ENCODE measurements at regions not wholly inside any gene's neighbourhood (a gene's known extent, or its start where the extent isn't known, plus 50 kb on each side); places are given as distances from the start of the nearest gene placed in this dataset.

DNA sequence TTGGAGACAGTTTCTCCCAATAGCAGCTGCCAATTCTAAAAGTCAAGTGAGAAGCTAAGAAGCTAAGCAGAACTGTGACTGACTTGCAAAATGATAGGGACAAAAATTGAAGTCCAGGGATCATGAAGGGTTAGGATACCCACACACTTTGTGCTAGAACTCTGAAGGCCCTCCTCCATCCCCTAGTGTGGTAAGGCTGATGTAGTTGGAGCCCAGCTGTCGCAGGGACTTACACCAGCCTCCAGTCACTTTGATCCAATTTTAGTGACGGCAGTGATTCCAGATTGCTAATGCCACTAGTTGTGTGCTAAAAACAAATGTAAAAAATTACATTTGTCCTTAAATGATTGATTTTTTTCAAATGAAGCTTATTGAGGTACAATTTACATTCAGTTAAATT, 742.7 kb upstream of the ZNF608 start:
- no peak for TF ChIP-seq POLR2A (IDR thresholded peaks at IDR 0.05; ENCODE audit: low read depth, low read length)
- FAIRE-seq, result no peak
- no peak for DNase-seq (ENCODE audit: insufficient read length)

DNA sequence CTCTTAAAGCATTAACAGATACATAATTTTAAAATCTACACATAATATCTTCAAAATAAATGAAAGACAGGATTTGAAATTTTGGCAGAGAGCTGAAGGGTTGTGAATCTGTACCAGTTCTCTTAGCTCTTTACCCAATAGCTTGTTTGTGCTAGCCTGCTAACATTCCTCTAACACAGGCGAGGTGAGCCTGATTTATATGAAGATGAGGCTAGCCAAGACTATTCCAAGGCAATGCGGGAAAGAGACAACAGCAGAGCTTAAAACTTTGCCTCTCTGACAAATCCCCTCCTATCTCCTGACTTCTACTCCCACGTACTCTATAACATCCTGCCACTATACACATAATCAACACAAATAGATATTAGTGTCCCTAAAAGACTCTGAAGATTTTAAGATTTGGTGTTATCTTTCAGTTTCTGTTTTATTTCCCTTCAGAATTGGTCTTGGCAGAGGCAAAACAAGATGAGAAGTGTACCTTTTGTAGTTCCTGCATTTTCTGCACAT, 745.6 kb upstream of the ZNF608 start:
- DNase-seq (ENCODE audit: insufficient read length), result no peak
- no peak for FAIRE-seq
- TF ChIP-seq TAF1 (IDR thresholded peaks at IDR 0.05; ENCODE audit: borderline replicate concordance, low read depth, low read length) (no peak), POLR2AphosphoS5 (IDR thresholded peaks at IDR 0.05; ENCODE audit: low read depth, low read length) (no peak), POLR2A (IDR thresholded peaks at IDR 0.05; ENCODE audit: low read depth, low read length) (no peak)

DNA sequence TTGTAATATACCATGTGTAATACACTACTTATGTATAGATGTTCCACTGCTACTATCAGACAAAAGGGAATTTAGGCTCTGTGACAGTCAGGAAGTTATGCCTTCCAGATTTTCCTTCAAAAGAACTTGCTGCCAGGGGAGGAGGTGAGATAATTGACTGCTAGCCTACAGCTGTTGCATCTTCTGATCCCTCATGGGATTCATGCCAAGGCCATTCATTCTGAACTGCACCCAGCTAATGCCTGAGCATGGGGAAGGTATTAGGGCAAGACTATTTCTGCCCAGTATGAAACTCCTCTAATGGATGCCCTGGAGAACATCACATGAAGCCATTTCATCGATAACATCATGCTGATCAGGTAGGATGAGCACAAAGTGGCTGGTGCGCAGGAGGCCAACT, 746.5 kb upstream of the ZNF608 start:
- no peak for DNase-seq (ENCODE audit: insufficient read length)
- FAIRE-seq, result no peak
- TF ChIP-seq POLR2A (IDR thresholded peaks at IDR 0.05; ENCODE audit: low read depth, low read length) (no peak), POLR2AphosphoS5 (IDR thresholded peaks at IDR 0.05; ENCODE audit: low read depth, low read length) (no peak), TAF1 (IDR thresholded peaks at IDR 0.05; ENCODE audit: borderline replicate concordance, low read depth, low read length) (no peak)

DNA sequence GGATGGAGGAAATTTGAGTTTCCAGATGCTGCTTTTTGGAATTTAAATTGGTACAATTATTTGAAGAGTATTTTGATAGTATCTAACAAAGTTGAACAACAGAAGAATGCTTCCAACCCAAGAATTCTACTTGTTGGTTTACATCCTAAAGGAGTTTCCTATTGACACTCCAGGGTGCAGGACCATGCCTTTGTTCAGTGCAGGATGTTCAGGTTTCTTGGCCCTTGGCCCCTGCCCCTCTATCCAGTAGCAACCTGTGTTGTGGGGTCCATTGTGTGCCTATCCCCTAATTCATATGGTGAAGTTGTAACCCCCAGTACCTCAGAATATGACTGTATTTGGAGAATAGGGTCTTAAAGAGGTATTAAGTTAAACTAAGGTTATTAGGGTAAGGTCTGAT, 750.0 kb upstream of the ZNF608 start:
- no peak for DNase-seq (ENCODE audit: insufficient read length)
- no peak for FAIRE-seq
- TF ChIP-seq POLR2AphosphoS5 (IDR thresholded peaks at IDR 0.05; ENCODE audit: low read depth, low read length) (no peak), TAF1 (IDR thresholded peaks at IDR 0.05; ENCODE audit: borderline replicate concordance, low read depth, low read length) (no peak), POLR2A (IDR thresholded peaks at IDR 0.05; ENCODE audit: low read depth, low read length) (no peak)

DNA sequence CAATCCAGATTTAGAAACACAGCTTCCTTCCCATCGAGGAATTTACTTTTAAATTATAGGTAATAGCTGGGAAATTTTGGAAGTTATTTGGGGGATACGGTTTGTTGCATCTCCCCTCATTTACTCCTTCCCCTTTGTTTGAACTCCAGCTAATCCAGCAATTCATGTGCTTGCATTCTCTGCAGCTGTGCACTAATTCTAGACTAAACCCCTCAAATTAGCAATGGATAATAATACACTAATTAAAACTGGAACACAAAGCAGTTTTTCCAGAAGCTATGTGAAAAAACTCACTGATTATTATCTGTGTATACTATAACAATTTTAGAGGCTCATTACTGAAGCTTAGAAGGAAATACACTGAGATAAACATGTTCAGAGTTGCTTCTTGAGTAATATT, 751.2 kb upstream of the ZNF608 start:
- no peak for FAIRE-seq
- no peak for TF ChIP-seq POLR2A (IDR thresholded peaks at IDR 0.05; ENCODE audit: low read depth, low read length)
- no peak for TF ChIP-seq POLR2AphosphoS5 (IDR thresholded peaks at IDR 0.05; ENCODE audit: low read depth, low read length)
- DNase-seq (ENCODE audit: insufficient read length), result no peak

DNA sequence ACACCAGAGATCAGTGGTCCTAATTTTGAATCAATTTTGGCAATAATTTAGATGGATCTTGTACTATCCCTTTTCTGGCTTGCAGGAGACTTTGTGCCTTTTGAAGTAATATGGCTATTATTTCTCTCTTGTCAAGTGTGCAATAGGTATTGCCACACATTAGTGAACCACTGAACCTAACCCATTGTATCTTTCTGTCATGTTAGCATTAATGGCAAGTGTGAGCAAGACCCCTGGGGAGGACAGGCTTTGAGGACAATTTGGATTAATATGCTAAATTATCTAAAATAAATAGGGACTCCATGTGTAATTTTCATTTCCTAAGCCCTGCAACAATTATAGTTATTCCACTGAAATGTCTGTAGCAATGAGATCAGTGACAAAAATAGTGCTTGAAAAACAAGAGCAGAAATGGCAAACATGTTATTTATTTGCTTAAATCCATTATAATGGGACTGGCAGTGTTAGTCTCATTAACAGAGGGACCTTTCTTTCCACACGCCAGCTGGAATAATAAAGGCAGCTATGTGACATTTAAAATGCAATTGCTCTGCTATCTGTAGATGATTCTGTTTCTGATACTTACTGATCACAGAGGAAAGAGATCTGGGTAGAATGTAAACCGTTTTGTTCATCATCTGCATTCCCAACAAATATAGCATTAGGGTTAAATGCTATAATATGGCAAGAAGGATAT, 753.3 kb upstream of the ZNF608 start:
- DNase-seq (ENCODE audit: insufficient read length) (no peak), FAIRE-seq (no peak)
- TF ChIP-seq POLR2A (IDR thresholded peaks at IDR 0.05; ENCODE audit: low read depth, low read length) (no peak), POLR2AphosphoS5 (IDR thresholded peaks at IDR 0.05; ENCODE audit: low read depth, low read length) (no peak), TAF1 (IDR thresholded peaks at IDR 0.05; ENCODE audit: borderline replicate concordance, low read depth, low read length) (no peak)

DNA sequence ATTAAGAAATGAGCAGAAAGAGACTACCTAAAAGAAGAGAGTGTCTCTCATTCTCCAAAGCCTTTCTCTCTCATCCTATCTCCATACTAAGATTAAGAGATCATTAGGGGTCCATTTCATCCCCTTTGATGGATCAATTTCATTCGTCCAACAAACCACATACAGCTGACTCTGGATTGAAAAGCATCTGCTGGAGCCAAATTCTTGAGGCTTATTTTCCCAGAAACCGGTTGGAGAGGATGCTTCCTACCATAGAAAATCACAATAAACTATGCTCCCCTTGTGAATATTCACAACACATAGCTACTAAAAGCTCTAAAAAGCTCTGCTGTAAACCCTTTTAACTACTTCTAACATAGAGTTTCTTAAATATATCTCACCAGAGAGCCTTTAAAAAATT, 755.0 kb upstream of the ZNF608 start:
- no peak for FAIRE-seq
- DNase-seq (ENCODE audit: insufficient read length), result no peak
- TF ChIP-seq TAF1 (IDR thresholded peaks at IDR 0.05; ENCODE audit: borderline replicate concordance, low read depth, low read length), result no peak
- no peak for TF ChIP-seq POLR2AphosphoS5 (IDR thresholded peaks at IDR 0.05; ENCODE audit: low read depth, low read length)
- no peak for TF ChIP-seq POLR2A (IDR thresholded peaks at IDR 0.05; ENCODE audit: low read depth, low read length)

DNA sequence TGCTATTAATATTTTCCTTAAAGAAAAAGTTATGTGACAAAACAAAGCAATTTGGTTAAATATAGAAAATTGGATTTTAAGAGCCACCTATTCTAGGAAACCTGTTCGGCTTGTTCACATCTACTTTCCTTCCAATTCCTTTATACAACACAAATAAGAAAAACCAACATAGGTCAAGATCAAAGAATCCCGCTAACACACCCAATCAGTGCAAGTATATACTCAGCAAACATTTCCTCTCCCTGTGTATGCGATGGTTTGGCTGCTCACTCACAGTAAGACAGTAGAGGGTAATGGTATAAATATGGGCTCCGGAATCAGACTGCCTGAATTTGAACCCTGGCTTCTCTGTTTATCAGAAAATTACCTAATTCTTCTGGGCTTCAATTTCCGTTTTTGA, 757.5 kb upstream of the ZNF608 start:
- FAIRE-seq (no peak), DNase-seq (ENCODE audit: insufficient read length) (no peak)

DNA sequence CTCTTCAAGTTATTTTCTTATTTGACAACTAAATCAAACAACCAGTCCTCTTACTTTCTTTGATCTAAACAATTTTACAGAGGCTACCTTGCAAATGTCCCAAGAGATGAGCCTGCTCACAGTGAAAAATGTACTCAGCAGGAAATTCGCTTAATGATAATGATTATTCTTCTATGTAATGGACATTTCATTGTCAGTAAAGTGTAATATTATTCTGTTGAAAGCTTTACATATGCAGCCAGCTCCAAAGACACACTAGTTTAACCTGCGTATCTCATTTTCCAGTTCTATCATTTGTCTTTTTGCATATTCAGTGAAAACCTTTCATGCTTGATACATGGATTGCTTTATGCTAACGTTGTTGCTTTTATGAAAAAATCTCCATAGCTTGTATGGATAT, 758.7 kb upstream of the ZNF608 start:
- no peak for DNase-seq (ENCODE audit: insufficient read length)
- FAIRE-seq, result no peak

More for the DNA sequence above, 757.5 kb upstream of the ZNF608 start:
- no peak for TF ChIP-seq POLR2A (IDR thresholded peaks at IDR 0.05; ENCODE audit: low read depth, low read length)
- TF ChIP-seq TAF1 (IDR thresholded peaks at IDR 0.05; ENCODE audit: borderline replicate concordance, low read depth, low read length), result no peak
- TF ChIP-seq POLR2AphosphoS5 (IDR thresholded peaks at IDR 0.05; ENCODE audit: low read depth, low read length), result no peak

DNA sequence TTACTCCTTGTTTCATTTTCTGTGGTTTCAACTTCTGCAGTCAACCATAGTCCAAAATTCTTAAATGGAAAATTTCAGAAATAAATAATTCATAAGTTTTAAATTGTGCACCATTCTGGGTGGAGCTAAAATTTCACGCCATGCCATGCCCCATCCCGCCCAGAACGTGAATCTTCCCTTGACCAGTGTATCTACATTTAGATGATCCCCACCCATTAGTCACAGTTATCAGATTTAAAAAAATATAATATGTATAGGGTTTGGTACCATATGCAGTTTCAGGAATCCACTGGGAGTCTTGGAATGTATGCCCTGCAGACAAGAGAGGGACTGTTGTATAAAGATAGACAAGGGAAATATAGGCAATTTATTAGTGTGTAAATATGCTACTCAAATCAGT, 759.7 kb upstream of the ZNF608 start:
- TF ChIP-seq POLR2AphosphoS5 (IDR thresholded peaks at IDR 0.05; ENCODE audit: low read depth, low read length), result no peak
- no peak for TF ChIP-seq POLR2A (IDR thresholded peaks at IDR 0.05; ENCODE audit: low read depth, low read length)
- TF ChIP-seq TAF1 (IDR thresholded peaks at IDR 0.05; ENCODE audit: borderline replicate concordance, low read depth, low read length), result no peak
- no peak for DNase-seq (ENCODE audit: insufficient read length)
- FAIRE-seq, result no peak

More for the DNA sequence above, 758.7 kb upstream of the ZNF608 start:
- TF ChIP-seq POLR2A (IDR thresholded peaks at IDR 0.05; ENCODE audit: low read depth, low read length) (no peak), TAF1 (IDR thresholded peaks at IDR 0.05; ENCODE audit: borderline replicate concordance, low read depth, low read length) (no peak), POLR2AphosphoS5 (IDR thresholded peaks at IDR 0.05; ENCODE audit: low read depth, low read length) (no peak)

DNA sequence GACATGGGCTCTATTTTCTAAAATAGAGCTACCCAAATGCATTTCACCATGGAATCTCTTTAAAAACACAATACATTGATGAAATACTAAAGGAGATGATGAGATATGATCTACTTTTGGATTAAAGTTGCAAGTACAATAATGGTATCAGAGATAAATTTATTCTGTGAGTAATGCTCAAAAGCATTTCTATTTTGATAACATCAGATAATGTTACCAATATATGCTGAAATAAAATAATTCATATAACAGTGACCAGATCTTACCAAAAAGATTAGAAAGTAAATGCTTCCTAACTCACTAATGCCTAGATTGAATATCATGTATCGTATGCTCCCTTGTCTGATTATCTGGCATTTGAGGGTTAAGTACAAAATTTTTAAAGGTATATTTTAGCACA, 761.8 kb upstream of the ZNF608 start:
- FAIRE-seq, result no peak
- TF ChIP-seq POLR2AphosphoS5 (IDR thresholded peaks at IDR 0.05; ENCODE audit: low read depth, low read length) (no peak), POLR2A (IDR thresholded peaks at IDR 0.05; ENCODE audit: low read depth, low read length) (no peak), TAF1 (IDR thresholded peaks at IDR 0.05; ENCODE audit: borderline replicate concordance, low read depth, low read length) (no peak)
- DNase-seq (ENCODE audit: insufficient read length), result no peak

DNA sequence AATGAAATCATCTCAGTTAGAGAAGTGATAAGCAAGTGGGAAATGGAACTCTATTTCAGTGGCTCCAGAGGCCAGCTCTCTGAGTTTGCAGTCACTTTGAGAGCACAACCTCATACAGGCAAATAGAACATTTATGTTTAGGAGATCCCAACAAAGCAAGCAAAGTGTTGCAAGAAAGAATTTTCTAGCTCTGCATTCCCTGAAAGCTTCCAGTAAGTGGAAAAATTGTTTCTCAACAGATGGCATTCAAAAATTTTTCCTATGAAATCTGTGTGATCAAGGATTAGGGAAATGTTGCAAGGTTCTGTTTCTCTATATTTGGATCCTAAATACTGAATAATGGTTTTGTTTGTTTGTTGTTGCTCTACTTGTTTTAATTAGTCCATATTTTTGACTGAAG, 764.2 kb upstream of the ZNF608 start:
- no peak for FAIRE-seq
- no peak for DNase-seq (ENCODE audit: insufficient read length)
- no peak for TF ChIP-seq POLR2A (IDR thresholded peaks at IDR 0.05; ENCODE audit: low read depth, low read length)
- TF ChIP-seq TAF1 (IDR thresholded peaks at IDR 0.05; ENCODE audit: borderline replicate concordance, low read depth, low read length), result no peak
- TF ChIP-seq POLR2AphosphoS5 (IDR thresholded peaks at IDR 0.05; ENCODE audit: low read depth, low read length), result no peak

Data from GM12892 (cell line).